KG1 (cell line): ENCODE measurements at regions not wholly inside any gene's neighbourhood (a gene's known extent, or its start where the extent isn't known, plus 50 kb on each side); places are given as distances from the start of the nearest gene placed in this dataset.

Experiments used
- DNase-seq: peaks from one replicate; lab custom pipeline; 2025; lab: John Stamatoyannopoulos, UW

DNA sequence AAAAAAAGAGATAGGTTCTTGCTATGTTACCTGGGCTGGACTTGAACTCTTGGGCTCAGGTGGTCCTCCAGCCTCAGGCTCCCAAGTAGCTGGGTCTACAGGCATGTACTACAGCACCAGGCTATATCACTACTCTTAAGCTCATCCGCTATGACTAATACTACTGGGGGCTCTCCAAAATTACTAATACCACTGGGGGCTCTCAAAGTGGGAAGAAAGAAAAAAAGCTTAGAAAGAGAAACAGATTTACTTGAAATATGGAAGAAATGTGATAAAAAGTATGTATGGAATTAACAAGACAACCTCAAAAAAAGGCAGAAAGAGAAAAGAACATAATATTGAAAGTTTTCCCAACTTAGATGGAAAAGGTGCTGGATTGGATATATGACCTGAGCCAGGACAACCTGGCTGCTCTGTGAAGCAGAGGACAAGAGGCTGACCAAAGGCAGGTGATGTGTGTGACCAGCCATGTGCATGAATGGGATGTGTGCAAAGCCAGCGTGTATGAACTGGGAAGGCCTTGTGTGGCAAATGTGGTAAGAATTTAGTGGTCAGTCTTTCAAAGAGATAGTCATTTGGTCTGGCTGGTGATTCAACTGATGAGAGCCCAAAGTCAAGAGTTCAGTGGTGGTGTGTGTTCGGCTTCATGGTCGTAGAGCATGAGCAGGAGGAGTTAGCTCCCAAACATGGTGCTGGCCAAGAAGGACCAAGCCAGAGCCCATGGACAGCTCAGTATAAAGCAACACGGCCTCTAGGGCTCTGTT lies 232.4 kb upstream of the KLF14 start:
- DNase-seq = no peak

DNA sequence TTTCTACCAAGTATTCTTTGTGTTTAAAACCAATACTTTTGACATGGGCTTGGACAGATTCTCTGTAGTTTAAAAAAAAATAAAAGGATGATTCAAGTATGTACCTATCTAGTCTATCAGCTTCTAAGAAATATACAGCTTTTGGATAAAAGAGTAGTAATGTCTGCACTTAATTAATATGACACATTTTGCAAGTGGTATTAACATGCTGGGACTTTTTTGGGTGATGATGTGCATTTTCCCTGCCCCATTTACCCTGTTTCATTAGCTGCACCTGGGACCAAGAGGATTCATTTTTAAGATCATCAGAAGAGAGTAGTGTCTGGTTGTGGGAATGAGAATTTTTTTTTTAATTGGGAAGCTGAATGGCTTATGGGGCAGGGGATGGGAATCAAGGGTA lies 236.2 kb upstream of the KLF14 start:
- DNase-seq = no peak

GRCh38 chr7:130970696-130971095 lies 236.7 kb upstream of the KLF14 start:
- DNase-seq = no peak

GRCh38 chr7:130971297-130971696 lies 237.3 kb upstream of the KLF14 start:
- no peak for DNase-seq

DNA sequence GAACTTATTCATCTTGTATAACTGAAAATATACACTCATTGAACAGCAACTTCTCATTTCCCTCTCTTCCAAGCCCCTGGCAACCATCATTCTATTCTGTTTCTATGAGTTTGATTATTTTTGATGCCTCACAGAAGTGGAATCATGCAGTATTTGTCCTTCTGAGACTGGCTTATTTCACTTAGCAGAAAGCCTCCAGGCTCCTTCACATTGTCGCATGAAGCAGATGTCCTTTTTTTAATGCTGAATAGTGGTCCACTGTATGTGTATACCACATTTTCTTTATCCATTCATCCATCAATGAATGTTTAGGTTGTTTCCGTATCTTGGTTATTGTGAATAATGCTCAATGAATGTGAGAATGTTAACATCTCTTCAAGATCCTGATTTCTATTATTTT lies 238.2 kb upstream of the KLF14 start:
- no peak for DNase-seq

DNA sequence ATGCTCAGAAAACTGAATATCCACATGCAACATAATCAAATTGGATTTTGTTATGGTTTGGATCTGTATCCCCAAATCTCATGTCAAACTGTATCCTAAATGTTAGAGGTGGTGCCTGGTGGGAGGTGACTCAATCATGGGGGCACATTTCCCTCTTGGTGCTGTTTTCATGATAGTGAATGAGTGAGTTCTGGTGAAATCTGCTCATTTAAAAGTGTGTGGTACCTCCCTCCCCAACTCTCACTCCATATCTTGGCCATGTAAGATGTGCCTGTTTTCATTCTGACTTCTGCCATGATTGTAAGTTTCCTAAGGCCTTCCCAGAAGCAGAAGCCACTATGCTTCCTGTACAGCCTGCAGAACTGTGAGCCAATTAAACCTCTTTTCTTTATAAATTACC lies 239.6 kb upstream of the KLF14 start:
- no peak for DNase-seq

- DNase-seq = no peak
Measured at GRCh38 chr7:130974169-130974568, 240.2 kb upstream of the KLF14 start.

- DNase-seq = no peak
Measured at GRCh38 chr7:130974794-130975193, 240.8 kb upstream of the KLF14 start.

- no peak for DNase-seq
Measured at GRCh38 chr7:130975731-130976130, 241.7 kb upstream of the KLF14 start.

GRCh38 chr7:130982160-130982638 lies 248.2 kb upstream of the KLF14 start:
- DNase-seq = no peak

DNA sequence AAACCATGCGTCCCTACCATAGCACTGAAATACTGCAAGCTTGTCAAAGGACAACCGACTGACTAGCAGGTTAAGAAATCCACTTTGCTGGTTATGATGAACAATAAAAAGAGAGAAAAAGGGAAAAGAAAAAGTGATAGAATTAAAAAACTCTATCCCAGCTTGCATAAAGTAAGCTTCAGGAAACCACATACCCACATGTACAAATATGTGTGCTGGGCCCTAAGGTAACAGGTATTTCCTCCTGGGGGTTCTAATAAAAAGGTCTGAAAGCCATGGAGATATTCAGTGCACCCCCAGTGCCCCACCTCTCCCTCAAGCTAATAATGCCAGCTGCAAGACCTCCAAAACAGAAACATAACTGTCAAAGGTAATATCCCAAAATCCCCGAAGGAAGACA lies 248.6 kb upstream of the KLF14 start:
- no peak for DNase-seq

DNA sequence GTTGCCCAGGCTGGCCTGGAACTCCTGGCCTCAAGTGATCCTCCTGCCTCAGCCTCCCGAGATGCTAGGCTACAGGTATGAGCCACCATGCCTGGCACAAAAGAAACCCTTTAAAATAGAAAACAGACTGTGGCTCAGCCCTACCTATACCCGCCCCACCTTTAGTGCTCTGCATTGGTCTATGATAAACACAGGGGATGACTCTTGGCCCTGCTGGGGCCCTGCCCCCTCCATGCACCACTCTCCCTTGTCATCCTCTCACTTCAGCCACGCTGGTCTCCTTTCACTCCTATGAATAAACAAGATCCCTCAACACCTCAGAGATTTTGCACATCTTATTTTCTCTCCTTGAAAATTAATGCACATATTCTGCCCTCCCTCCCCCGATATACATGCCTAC lies 251.4 kb upstream of the KLF14 start:
- no peak for DNase-seq

GRCh38 chr7:130986261-130986690 lies 252.3 kb upstream of the KLF14 start:
- no peak for DNase-seq

DNA sequence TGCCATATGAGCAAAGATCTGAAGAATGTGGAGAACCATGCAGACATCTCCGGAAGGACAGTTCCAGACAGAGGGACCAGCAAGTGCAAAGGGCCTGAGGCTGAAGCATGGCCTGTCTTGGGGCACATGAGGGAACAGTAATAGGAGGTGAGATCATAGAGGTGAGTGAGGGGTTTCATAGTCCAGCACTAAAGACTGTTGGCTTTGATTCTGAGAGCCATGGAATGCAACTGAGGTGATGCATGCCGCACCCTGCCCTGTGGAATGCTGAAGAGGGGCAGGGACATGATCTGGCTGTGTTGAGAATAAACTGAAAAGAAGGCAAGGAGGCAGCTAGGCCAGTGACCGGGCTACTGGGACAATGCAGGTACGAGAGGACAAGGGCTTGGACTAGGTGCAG lies 253.1 kb upstream of the KLF14 start:
- DNase-seq = no peak

- DNase-seq = no peak
Measured at GRCh38 chr7:130988443-130988842, 254.4 kb upstream of the KLF14 start.

- no peak for DNase-seq
Measured at GRCh38 chr7:130989101-130989795, 255.2 kb upstream of the KLF14 start.

GRCh38 chr7:130990178-130990832 lies 256.3 kb upstream of the KLF14 start:
- DNase-seq = no peak

DNA sequence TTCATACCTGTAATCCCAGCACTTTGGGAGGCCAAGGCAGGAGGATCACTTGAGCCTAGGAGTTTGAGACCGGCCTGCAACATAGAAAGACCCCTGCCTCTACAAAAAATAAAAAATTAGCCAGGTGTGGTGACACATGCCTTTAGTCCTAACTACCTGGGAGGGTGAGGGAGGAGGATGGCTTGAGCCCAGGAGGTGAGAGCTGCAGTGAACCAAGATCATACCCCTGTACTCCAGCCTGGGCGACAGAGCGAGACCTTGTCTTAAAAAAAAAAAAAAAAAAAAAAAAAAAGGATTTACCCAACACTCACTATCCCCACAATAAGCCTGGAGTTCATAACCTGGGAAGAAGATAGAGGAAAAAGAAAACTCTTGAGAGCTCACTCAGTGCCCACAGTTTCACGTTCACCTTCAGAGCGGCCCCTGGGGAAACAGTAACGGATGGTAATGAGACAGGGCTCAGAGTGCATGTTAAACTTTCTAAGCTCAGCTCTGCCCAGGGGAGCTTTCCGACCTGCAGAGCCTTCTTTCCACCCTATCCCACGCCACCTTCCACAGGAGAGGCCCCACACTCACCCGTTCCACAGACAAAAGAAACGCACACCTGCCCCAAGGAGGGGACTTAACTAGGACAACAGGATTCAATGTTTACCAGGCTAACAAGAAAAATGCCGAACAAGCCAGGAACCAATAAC lies 259.8 kb upstream of the KLF14 start:
- DNase-seq = no peak

- DNase-seq = no peak
Measured at GRCh38 chr7:130994378-130995115, 260.5 kb upstream of the KLF14 start.

DNA sequence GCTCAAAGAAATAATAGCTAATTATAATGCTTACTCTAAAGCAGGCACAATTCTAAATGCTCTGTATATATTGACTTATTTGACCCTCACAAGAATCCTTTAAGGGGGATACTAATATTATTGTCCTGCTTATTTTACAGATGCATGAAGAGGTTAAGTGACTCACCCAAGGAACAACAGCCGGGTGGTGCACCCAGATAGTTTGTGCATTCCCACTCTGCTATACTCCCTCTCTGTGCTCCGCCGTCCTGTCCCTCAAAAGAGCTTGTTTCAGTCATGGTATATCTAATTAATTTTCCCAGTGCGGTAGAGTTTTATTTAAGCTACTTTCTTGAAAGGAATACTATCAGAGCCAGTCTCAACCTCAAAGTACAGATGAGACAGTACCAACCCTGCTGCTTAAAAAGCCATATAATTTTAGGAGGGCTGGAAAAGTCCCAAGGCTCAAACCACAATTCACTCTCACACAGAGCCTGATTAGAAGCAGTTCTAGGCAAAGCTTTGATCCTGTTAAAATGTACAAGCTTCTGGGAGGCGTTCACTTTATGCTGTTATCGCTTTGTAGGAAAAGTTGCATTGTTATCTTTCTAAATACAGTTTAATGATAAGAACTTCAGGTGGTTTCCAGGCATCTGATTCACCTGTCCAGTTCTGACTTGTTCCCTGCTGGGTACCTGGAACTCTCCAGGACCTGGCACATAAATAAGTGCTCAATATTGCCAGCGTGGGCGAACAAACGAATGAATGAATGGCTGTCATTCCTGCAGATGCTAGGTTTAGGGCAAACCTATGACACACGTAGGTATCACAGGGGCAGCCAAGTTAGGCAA lies 261.5 kb upstream of the KLF14 start:
- DNase-seq = no peak
